HepG2 (cell line): ENCODE measurements at regions not wholly inside any gene's neighbourhood (a gene's known extent, or its start where the extent isn't known, plus 50 kb on each side); places are given as distances from the start of the nearest gene placed in this dataset.

ENCODE experiments used
- GATA4 ChIP-seq: sonication (generic); IDR thresholded peaks from 2 replicates; pipeline ENCODE4 v1.6.1; 2016; ENCODE audit warnings: antibody characterized with exemption, low read depth, borderline replicate concordance
- SOX13 ChIP-seq, 3 experiments: fragments of 450-650 bp in 1 of 3; sonication (generic) in 1 of 3; formaldehyde crosslinking in 1 of 3; IDR thresholded peaks in 2 of 3; conservative IDR thresholded peaks in 1 of 3; 2 replicates each; pipeline versions ENCODE4 v1.5.0 to v1.6.1; 2016 to 2020; ENCODE audit warnings: antibody characterized with exemption in 1 of 3, mild to moderate bottlenecking in 1 of 3, missing compliant biosample characterization in 1 of 3, missing genetic modification reagents in 1 of 3, moderate library complexity in 1 of 3
- THAP7 ChIP-seq: sonication (generic); formaldehyde crosslinking; IDR thresholded peaks from 2 replicates; pipeline ENCODE4 v1.8.1; 2023; ENCODE audit warnings: mild to moderate bottlenecking, missing genetic modification reagents
- THAP8 ChIP-seq: sonication (generic); formaldehyde crosslinking; IDR thresholded peaks from 2 replicates; pipeline ENCODE4 v1.5.1; 2020; ENCODE audit warnings: missing genetic modification reagents, mild to moderate bottlenecking, borderline replicate concordance
- ZEB1 ChIP-seq: IDR thresholded peaks from 2 replicates; pipeline ENCODE4 v1.6.1; 2012; ENCODE audit warnings: mild to moderate bottlenecking, low read depth, inconsistent platforms; ENCODE audit not compliant: insufficient replicate concordance
- TF ChIP-seq, protein P1 (sequence below): sonication (generic); formaldehyde crosslinking; IDR thresholded peaks from 2 replicates; pipeline ENCODE4 v1.4.0; 2020; ENCODE audit warnings: mild to moderate bottlenecking, missing genetic modification reagents
- TF ChIP-seq, protein P2 (sequence below): sonication (generic); formaldehyde crosslinking; IDR thresholded peaks from 2 replicates; pipeline ENCODE4 v1.5.0; 2020; ENCODE audit warnings: mild to moderate bottlenecking, low read depth, missing genetic modification reagents, borderline replicate concordance

- TF ChIP-seq, protein P1, sequence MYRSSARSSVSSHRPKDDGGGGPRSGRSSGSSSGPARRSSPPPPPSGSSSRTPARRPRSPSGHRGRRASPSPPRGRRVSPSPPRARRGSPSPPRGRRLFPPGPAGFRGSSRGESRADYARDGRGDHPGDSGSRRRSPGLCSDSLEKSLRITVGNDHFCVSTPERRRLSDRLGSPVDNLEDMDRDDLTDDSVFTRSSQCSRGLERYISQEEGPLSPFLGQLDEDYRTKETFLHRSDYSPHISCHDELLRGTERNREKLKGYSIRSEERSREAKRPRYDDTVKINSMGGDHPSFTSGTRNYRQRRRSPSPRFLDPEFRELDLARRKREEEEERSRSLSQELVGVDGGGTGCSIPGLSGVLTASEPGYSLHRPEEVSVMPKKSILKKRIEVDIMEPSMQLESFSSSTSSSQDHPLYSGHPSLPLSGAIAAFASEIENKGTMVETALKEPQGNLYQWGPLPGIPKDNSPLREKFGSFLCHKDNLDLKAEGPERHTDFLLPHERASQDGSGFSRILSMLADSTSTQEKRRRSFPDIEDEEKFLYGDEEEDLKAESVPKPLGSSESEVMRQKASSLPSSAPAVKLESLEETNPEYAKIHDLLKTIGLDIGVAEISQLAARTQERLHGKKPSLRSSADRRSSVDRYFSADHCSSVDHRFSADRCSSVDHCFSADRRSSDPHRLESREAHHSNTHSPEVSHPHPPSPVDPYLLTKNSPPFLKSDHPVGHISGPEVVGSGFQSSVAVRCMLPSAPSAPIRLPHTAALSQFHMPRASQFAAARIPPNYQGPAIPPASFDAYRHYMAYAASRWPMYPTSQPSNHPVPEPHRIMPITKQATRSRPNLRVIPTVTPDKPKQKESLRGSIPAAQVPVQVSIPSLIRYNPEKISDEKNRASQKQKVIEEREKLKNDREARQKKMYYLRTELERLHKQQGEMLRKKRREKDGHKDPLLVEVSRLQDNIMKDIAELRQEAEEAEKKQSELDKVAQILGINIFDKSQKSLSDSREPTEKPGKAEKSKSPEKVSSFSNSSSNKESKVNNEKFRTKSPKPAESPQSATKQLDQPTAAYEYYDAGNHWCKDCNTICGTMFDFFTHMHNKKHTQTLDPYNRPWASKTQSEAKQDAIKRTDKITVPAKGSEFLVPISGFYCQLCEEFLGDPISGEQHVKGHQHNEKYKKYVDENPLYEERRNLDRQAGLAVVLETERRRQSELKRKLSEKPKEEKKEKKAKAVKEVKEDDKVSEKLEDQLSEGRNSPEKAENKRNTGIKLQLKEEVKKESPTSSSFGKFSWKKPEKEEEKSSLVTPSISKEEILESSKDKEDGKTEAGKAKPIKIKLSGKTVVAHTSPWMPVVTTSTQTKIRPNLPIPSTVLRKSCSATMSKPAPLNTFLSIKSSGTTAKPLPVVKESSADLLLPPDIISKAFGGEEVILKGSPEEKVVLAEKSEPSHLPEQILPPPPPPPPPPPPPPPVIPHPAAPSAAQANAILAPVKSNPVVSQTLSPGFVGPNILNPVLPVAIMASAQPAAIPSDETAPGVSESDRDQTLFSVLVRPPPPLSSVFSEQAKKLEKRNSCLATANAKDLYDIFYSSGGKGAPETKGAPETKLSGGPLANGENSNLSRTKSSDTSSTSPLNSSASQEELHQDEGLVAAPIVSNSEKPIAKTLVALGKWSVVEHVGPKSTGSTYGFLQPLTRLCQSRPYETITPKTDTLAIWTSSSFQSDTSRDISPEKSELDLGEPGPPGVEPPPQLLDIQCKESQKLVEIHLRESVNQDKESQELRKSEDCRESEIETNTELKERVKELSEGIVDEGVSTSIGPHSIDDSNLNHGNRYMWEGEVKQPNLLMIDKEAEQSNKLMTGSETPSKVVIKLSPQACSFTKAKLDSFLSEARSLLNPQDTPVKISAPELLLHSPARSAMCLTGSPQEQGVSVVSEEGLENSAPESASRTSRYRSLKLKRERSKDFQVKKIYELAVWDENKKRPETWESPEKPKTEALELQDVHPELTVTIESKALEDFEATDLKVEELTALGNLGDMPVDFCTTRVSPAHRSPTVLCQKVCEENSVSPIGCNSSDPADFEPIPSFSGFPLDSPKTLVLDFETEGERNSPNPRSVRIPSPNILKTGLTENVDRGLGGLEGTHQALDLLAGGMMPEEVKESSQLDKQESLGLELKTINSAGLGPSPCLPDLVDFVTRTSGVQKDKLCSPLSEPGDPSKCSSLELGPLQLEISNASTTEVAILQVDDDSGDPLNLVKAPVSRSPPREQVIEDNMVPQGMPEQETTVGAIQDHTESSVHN (CRISPR knock-in tag) = no peak
- TF ChIP-seq THAP8 (CRISPR knock-in tag) (no peak), ZEB1 (no peak), THAP7 (CRISPR knock-in tag) (no peak), GATA4 (no peak), SOX13 (IDR thresholded peaks at IDR 0.05) (no peak), SOX13 (CRISPR knock-in tag; conservative IDR thresholded peaks at IDR 0.05 in 1 of 2, IDR thresholded peaks at IDR 0.05 in 1 of 2) (no peak)
- TF ChIP-seq, protein P2, sequence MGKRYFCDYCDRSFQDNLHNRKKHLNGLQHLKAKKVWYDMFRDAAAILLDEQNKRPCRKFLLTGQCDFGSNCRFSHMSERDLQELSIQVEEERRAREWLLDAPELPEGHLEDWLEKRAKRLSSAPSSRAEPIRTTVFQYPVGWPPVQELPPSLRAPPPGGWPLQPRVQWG (CRISPR knock-in tag) = no peak
- TF ChIP-seq, all 625 proteins: peak for 0
Measured at GRCh38 chr19:27717825-27718224, 1495.1 kb downstream of the UQCRFS1 start (continued).
